GM18508 (cell line): ENCODE measurements at regions not wholly inside any gene's neighbourhood (a gene's known extent, or its start where the extent isn't known, plus 50 kb on each side); places are given as distances from the start of the nearest gene placed in this dataset.
"Not testable (repeated sequence)": the region's sequence is repeated elsewhere in the genome, so short reads cannot be mapped to it uniquely, and the experiment has no call there.

ENCODE experiments used
- ATAC-seq: cut with Tn5 transposase; IDR thresholded peaks from one replicate; pipeline ENCODE4 v1.9.1; 2021; ENCODE audit warnings: moderate number of reproducible peaks; ENCODE audit not compliant: insufficient read depth, unreplicated experiment

GRCh38 chr6:140253096-140253495 lies 878.6 kb upstream of the CITED2 start:
- ATAC-seq, result no peak

DNA sequence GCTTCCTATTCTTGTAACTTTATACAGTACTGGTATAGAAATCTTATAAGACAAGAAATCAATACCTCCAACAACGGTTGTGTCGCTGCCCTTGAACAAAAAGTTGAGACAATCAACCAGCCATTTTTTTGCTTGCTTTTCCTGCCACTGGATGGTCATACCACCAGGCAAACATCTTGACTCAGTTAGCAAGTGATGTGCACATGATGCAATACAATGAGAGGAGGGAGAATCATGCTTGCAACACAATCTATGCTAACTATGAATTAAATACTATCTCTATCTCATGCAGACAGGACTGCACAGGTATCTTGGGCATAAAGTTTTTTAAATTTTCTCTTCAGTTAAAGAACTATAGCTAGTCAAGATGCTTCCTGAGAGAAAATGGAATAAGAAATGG lies 877.7 kb upstream of the CITED2 start:
- no peak for ATAC-seq

DNA sequence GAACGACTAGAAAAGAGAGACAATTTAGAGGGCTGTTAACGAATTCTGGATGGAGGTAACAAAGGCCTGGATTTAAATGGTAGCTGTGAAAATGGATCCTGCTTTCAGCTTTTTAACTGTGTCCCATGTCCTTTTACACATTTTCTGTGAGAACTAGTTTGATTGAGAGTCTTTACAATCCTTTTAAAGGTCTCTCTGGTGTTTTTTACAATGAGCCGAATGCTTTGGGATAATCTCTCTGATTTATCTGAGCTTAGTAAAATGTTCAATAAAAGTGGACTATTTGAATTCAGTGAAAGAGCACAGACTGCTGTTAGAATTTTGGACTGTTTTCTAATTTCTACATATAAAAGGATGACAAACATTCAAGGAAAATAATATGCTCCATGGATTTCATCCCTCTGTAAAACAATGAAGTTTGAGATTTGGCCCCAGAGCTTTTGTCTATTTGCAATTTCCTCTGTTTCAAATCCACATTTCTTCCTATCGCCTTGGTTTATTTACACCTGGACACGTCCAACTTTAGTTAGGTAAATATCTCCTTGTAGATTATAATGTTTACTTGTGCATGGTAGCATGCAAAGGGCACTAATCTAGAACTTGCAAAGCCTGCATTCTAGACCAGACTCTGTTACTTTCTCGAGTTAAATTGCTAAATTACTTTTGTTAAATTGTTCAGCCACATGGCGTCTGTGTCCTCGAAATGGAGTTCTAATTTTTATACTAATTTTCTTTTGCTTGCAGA lies 871.0 kb upstream of the CITED2 start:
- no peak for ATAC-seq

GRCh38 chr6:140237251-140237650 lies 862.8 kb upstream of the CITED2 start:
- ATAC-seq, result no peak

GRCh38 chr6:140236732-140237131 lies 862.3 kb upstream of the CITED2 start:
- no peak for ATAC-seq

DNA sequence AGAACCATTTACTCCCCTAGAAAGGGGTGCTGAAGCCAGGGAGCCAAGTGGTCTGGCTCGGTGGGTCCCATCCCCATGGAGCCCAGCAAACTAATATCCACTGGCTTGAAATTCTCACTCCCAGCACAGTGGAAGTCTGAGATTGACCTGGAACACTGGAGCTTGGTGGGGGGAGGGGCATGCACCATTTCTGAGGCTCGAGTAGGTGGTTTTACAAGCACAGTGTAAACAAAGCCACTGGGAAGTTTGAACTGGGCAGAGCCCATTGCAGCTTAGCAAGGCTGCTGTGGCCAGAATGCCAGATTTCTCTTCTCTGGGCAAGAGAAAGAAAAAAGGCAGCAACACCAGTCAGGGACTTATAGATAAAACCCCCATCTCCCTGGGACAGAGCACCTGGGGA lies 855.8 kb upstream of the CITED2 start:
- ATAC-seq, result no peak

DNA sequence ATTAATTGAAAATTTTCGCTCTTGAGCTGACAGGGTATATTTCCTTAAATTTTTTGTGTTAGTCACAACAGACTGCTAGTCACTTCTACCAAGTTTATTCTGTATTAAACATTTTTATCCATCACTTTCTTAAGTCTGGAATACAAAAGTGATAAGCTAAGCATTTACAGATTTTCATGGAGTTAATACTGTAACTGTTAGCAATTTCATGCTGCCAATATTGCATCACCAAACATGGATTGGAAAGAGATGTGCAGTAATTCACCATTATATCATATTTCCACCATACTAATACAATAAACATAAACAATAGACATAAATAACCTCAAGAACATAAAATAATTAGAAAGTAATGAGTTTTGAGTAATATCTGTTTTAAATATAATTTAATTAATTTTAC lies 854.0 kb upstream of the CITED2 start:
- no peak for ATAC-seq

DNA sequence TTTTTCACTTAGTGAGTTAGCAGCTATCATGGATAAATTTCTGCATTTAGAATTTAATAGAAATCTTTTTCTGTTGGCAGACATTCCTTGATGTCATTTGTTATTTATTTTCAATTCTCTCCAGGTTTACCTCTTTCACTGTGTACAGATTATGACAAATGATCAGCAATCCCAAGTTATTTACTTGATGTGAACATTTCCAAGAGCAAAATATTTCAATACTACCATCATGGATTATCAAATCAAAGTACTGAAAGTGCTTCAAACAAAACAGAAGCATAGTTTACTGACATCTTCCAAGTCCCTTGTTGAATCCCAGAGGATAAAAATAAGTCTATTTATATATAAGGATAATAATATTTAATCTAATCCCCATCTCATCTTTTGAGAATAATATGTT lies 852.2 kb upstream of the CITED2 start:
- no peak for ATAC-seq

DNA sequence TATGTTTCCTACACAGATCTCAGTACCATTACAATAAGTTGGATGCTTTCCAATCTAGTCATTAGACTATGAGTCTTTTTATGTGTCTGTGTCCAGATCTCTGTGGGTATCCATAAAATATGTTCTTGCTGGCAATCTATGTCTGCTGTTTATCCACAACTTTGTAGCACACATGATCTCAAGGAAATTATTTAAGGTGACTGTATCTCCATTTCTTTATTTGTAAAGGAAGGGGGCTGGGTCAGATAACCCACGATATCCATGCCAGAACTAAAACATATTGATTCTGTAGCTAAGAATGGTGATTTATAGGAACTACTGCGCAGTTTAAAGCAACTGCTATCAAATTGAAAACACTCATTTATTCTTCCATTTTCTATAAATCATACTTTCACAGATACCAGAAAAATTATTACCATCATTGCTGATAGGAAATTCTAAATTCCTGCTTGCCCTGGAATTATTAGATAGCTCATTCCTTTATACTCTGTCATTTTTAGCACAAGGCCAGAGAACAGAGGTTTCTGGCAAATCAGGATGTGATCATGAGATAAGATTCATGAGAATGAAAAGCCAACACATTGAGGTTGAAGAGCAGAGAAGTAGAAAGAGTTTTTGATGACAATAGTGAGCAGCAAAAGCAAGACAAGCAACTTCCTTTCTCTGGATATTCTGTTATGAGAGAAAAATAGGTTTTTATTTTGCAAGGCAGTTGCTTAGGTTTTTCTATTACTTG lies 851.4 kb upstream of the CITED2 start:
- ATAC-seq, result no peak

GRCh38 chr6:140217283-140217682 lies 842.8 kb upstream of the CITED2 start:
- ATAC-seq, result no peak

DNA sequence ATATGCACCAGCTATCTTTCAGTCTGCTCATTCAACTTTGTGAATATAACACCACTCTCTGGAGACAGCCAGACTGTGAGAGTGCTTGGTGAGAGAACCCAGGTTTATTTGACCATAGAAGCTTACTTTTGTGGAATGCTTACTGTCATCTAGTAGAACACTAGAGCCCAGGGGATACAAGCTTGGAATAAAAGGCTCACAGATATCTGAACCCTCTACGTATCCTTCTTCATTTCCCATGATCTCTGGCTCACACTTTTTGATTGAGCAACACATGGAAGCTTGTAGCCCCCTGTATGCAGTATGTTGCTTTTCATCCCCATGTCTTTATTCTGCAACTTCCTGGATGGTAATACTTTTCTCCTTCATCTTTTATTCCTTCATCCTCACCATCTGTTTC lies 835.3 kb upstream of the CITED2 start:
- ATAC-seq, result no peak

DNA sequence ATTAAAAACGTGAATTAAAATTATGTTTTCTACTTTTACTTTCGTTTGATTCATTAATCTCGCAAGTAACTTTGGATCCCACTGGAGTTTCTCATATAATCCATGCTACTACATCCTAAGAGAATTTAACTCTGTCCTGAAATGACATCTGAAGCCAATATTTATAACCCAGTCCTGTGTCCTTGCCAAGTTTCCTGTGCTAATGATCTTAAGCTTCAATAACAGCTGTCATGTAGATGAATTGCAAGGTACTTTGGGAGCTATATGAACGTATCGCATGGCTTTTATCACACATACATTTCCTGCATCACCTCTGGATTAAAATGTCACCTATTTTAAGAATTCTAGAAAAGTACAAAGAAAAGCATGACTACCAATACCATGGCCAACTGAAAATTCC lies 833.8 kb upstream of the CITED2 start:
- ATAC-seq, result no peak

- ATAC-seq, result no peak
These were observed 831.5 kb upstream of the CITED2 start for GRCh38 chr6:140205795-140206593.

- ATAC-seq, result no peak
These were observed 829.7 kb upstream of the CITED2 start for GRCh38 chr6:140204154-140204553.

- no peak for ATAC-seq
These were observed 829.3 kb upstream of the CITED2 start for GRCh38 chr6:140203661-140204147.

DNA sequence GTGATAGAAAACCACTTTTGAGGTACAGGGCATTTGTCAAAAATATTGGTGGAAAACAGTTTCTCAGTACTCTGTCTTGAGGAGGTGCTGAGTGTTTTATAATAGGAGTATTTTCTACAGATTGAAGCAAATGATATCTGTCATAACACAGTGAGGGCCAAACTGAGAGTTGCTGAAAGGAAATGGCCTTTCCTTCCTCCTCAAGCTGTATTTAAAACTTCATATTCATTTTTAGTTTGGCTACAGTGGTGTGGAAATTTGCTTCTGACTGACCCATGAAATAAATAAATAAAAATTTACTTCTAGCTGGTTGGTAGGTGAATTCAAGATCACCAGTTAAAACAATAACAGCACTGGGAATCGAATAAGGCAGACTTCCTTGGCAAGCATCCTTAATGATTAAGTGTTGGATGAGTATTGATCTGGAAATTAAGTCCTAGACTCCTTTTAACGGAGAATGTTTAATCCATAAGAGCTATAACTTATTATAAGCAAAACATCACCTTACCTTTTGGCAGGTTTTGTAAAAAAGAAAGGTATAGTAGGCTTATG lies 828.6 kb upstream of the CITED2 start:
- no peak for ATAC-seq

DNA sequence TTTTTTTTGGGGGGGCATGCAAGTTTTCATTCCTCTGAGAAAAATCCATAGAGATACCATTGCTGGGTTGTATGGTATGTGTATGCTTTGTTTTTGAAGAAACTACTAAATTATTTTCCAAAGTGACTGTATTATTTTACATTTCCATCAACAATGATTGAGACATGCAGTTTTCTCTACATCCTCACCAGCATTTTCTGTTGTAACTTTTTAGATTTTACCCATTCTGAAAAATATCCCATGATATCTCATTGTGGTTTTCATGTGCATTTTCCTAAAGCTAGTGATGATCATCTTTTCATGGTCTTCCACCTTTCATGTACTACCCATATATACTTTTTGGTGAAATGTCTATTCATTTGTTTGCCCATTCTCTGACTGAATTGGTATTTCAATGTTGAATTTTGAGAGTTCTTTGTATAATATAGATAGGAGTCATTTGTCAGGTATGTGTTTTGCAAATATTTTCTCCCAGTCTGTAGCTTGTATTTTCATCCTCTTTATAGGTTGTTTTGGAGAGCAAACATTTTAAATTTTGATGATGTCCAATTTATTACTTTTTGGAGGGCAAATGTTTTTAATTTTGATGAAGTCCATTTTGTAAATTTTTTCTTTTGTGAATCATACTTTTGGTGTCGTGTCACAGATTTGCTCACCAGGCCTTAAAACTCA lies 827.5 kb upstream of the CITED2 start:
- no peak for ATAC-seq

GRCh38 chr6:140193269-140193668 lies 818.8 kb upstream of the CITED2 start:
- ATAC-seq, result no peak

DNA sequence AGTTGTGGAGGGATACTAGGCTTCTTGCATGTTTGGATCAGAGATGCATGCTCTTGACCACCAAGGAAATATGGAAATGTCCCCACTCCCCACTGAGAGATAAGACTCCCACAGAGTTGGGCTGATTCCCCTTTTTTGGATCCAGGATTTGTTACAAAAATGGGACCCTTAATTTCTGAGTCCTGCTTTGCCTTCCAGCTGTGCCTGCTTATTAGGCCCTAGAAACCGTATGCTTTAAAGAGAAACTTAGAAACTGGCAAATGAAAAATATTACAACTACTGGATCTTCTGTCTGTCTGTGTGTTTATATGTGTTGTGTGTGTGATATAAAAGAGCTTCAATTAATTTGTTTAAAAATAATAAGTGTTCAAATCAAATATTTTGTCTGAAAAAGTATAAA lies 817.6 kb upstream of the CITED2 start:
- ATAC-seq, result no peak

DNA sequence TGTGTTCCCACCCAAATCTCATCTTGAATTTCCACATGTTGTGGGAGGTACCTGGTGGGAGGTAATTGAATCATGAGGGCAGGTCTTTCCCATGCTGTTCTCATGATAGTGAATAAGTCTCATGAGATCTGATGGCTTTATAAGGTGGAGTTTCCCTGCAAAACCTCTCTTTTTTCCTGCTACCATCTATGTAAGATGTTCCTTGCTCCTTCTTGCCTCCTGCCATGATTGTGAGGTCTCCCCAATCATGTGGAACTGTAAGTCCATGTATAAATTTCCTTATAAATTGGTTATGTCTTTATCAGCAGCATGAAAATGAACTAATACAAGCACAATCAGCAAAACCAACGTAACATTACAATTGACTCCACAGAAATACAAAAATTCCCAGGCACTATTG lies 814.8 kb upstream of the CITED2 start:
- ATAC-seq, result not testable (repeated sequence)
